ENCODE measurements at regions not wholly inside any gene's neighbourhood (a gene's known extent, or its start where the extent isn't known, plus 50 kb on each side); places are given as distances from the start of the nearest gene placed in this dataset.
"Not testable (repeated sequence)": the region's sequence is repeated elsewhere in the genome, so short reads cannot be mapped to it uniquely, and the experiment has no call there.

DNA sequence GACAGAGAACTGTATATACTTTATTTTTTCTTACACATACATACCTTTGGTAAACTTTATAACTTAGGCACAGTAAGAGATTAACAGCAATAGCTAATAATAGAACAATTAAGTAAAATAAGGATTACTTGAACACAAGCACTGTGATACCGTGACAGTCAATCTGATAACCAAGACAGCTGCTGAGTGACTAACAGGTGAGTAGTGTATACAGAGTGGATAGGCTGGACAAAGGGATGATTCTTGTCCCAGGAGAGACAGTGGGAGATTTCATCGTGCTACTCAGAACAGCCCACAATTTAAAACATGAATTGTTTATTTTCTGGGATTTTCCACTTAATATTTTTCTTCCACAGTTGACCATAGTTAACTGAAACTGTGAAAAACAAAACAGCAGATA is 411.8 kb downstream of the PPP1R2C start:
- no peak overlapping the region for H3K27ac ChIP-seq
- no peak for TF ChIP-seq ZFX (IDR thresholded peaks at IDR 0.05)
- TF ChIP-seq, protein P1, sequence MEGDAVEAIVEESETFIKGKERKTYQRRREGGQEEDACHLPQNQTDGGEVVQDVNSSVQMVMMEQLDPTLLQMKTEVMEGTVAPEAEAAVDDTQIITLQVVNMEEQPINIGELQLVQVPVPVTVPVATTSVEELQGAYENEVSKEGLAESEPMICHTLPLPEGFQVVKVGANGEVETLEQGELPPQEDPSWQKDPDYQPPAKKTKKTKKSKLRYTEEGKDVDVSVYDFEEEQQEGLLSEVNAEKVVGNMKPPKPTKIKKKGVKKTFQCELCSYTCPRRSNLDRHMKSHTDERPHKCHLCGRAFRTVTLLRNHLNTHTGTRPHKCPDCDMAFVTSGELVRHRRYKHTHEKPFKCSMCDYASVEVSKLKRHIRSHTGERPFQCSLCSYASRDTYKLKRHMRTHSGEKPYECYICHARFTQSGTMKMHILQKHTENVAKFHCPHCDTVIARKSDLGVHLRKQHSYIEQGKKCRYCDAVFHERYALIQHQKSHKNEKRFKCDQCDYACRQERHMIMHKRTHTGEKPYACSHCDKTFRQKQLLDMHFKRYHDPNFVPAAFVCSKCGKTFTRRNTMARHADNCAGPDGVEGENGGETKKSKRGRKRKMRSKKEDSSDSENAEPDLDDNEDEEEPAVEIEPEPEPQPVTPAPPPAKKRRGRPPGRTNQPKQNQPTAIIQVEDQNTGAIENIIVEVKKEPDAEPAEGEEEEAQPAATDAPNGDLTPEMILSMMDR (conservative IDR thresholded peaks at IDR 0.05), result no peak

- no peak overlapping the region for H3K27ac ChIP-seq
- TF ChIP-seq ZFX (IDR thresholded peaks at IDR 0.05), result no peak
- TF ChIP-seq, protein P1 (conservative IDR thresholded peaks at IDR 0.05), result no peak
Observed at GRCh38 chrX:42362219-42362618, 415.7 kb downstream of the PPP1R2C start.

- not testable (repeated sequence) for H3K27ac ChIP-seq
Observed at GRCh38 chrX:42342981-42343380, 419.6 kb upstream of the CASK start.

All from C4-2B (cell line).